GM12892 (cell line): ENCODE measurements at regions not wholly inside any gene's neighbourhood (a gene's known extent, or its start where the extent isn't known, plus 50 kb on each side); places are given as distances from the start of the nearest gene placed in this dataset.

Experiments
- DNase-seq: peaks from one replicate; pipeline ENCODE4 v3.0.0; 2011; ENCODE audit not compliant: insufficient read length
- FAIRE-seq: peaks from 2 replicates; lab custom pipeline; 2011; peaks lifted over from hg19 to GRCh38; lab: Jason Lieb, UNC
- POLR2A ChIP-seq: IDR thresholded peaks from 2 replicates; pipeline ENCODE4 v1.6.1; 2011; ENCODE audit warnings: low read depth, low read length, control low read depth
- POLR2AphosphoS5 ChIP-seq: IDR thresholded peaks from 2 replicates; pipeline ENCODE4 v1.6.1; 2011; ENCODE audit warnings: low read depth, low read length, control low read depth
- TAF1 ChIP-seq: IDR thresholded peaks from 2 replicates; pipeline ENCODE4 v1.6.1; 2011; ENCODE audit warnings: low read depth, mild to moderate bottlenecking, control low read depth, low read length, borderline replicate concordance

DNA sequence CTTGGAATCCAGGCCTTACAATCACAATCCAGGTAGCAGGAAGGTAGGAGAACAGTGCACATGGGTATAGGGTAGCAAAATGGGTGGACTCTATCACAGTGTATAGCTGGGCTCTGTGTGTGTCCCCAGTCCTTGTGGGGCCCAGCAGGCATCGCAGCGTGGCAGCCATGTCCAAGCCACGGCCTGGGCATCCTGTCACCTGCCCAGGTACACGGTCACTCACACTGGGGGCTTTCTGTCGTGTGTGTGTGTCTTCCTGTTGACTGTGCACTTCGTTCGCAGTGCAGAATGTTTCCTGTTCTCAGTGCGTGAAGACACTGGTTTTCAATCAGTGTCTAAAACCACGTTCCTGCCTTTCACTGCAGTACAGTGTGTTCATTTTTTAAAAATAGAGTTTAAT, 523.2 kb upstream of the JARID2 start:
- DNase-seq: no peak
- TF ChIP-seq POLR2A (no peak), POLR2AphosphoS5 (no peak), TAF1 (no peak)
- FAIRE-seq: peak; percentile 40

DNA sequence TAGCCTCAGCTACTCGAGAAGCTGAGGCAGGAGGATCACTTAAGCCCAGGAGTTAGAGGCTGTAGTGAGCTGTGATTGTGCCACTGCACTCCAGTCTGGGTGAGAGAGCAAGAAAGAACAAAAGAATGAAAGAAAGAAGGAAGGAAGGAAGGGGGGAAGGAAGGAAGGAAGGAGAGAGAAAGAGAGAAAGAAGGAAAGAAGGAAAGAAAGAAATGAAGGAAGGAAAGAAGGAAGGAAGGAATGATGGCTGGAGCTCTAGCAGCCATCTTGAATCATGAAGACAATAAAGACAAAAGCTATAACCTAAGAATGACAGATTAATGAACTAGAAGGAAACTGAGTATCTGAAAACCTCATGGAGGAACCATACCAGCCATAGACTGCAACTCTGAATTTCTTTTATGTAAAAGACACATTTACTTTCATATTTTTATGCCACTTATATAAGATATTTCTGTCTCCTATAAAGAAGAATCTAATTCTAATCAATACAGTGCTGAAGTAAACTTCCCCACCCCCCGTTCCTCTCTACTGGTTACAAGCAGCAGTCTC, 522.3 kb upstream of the JARID2 start:
- TF ChIP-seq POLR2A (no peak), POLR2AphosphoS5 (no peak), TAF1 (no peak)
- no peak for FAIRE-seq

GRCh38 chr6:14724549-14724948, 521.3 kb upstream of the JARID2 start:
- FAIRE-seq (no peak), DNase-seq (no peak)
- TF ChIP-seq TAF1: no peak
- TF ChIP-seq POLR2A: no peak
- TF ChIP-seq POLR2AphosphoS5: no peak

More for the DNA sequence above, 522.3 kb upstream of the JARID2 start:
- no peak for DNase-seq

DNA sequence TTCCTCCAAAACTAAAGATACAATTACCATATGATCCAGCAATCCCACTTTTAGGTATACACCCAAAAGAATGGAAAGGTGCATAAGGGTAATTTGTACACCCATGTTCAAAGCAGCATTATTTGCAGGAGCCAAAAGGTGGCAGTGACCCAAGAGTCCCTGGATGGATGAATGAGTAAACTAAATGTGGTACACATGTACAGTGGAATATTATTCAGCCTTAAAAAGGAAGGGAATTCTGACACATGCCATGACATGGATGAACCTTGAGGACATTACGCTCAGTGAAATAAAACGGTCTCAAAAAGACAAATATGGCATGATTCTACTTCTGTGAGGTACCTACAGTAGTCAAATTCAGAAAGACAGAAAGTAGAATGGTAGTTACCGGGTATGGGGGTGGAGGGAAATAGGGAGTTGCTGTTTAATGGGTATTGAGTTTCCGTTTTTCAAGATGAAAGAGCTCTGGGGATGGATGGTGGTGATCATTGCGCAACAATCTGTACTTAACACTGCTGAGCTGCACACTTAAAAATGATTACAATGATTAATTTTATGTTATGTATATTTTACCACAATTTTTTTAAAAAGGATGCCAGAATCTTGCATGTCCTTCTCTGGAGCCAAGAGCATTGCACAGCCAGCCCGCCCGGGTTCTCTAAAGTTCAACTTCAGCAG, 518.9 kb upstream of the JARID2 start:
- FAIRE-seq: no peak
- TF ChIP-seq POLR2A (no peak), TAF1 (no peak), POLR2AphosphoS5 (no peak)
- no peak for DNase-seq

DNA sequence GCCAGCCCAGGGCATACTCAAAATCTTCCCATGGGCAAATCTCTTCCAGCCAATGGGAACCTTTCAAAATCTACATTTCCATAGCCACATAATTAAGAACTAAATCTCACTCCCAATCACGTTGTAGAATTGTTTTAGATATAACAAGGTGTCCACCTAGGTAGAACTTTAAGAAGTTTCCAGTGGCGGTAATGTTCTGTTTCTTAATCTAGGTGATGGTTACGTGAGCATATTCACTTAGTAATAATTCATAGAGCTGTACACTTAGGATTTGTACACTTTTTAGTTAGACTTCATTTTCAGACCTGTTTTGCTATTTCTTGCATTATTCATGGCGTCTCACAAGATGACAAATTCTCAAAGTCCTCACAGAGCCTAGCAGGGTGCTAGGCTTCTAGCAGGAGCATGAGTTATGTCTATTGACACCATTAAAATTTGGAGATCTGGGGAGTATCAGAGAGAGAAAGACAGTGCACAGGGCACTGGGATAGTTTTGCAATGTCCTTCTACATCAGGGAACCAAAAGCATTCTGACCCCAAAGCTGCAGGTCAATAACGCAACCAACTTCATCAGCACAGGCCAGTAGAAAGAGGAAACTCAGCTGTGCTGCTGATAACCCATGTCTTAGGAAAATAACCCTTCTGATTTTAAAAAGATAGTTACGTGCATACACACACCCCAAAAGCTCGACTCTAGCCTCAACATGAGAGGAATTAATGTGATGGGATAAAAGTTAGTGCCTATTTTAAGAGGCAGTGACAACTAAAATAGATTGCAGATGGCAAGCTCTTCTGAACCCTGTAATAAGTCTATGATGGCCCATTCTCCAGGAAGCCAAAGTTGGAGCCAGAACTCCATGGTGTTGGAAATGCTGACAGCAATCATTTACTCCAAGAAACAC, 518.1 kb upstream of the JARID2 start:
- DNase-seq: no peak
- FAIRE-seq: no peak
- TF ChIP-seq POLR2AphosphoS5 (no peak), POLR2A (no peak), TAF1 (no peak)

DNA sequence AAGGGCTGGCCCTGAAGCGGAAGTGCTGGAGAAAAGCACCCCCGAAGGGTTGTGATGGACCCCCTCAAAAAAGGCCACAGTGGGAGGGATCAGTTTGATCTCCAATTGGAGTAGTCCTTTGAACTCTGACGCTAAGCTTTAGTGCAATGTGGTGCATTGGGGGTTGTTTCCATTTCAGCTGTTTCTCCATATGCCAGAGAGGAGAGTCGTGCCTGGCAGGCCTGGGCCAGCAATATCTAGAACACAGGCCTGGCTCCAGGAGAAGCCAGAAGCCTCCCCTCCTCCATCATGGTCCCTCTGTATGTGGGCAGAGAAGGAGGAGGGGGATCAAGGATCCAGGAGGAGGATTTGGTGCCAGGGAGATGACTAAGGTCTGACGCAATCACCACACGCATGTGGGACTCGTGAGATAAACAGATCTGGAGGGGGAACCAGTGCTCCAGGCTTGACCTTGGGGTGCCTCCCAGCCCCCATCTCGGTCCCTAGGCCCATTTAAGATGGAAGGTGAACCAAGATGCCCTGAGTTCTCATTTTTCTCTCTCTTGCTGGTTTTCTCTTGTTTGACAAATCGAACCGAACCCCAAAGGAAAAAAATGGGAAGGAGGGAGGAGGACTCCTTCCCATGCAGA, 517.4 kb upstream of the JARID2 start:
- DNase-seq (no peak), FAIRE-seq (no peak)
- TF ChIP-seq TAF1 (no peak), POLR2AphosphoS5 (no peak), POLR2A (no peak)

DNA sequence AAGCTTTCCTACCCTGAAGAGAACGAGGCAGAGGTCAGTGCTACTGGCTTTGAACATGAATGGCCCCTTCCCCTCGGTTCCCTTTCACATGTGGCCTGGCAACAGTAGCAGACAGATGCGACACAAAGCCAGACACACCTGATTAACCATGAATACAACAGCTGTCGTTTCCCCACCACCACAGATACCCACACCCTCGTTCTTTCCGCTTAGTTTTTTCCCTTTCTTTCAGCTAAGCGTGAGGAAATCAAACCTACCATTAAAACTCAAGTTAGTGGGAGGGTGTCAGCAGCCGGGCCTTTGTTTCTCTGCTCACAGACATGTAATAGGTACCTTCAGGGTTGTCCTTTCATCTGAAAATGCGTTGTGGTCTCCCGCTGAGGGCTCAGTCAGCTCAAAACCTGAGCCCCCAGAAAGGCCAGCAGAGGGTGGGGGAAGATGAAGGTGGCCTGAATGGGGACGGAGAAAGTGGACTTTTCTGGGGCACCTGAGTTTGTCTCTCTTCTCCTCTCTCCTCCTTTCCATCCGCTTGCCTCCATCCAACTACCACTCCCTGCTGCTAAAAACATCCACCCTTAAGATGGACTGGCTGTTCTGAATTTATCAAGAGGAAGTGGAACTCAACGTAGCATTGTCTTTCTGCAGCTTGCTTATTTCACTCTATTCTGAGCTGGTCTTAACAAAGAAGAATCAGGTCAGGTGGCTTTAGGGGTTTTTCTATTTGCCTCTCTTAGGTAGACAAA, 516.6 kb upstream of the JARID2 start:
- FAIRE-seq (peak; percentile 64), DNase-seq (no peak)
- 0 out of 2 replicates have a peak, but pooled peaks have one; percentile 29 for TF ChIP-seq POLR2A
- 0 out of 2 replicates have a peak, but pooled peaks have one; percentile 24 for TF ChIP-seq POLR2AphosphoS5
- no peak for TF ChIP-seq TAF1

DNA sequence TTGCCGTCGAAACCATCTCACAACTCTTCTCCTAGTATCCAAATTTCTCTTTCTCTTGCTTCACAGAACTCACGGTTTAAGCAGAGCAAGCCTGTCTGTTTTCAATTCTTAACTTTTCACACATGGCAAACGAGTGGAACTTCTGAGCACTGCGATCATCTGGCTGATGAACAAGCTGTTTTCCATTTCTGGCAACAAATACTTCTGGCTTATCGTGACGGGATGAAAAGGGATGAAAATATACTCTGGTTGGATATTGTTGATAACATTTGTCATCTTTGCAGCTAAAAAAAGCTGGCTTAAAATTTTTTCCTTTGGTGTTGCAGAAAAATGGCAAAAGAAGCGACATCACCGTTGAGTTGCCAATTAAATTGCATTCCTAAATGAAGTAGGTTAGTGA, 515.2 kb upstream of the JARID2 start:
- TF ChIP-seq POLR2AphosphoS5 (no peak), TAF1 (no peak), POLR2A (no peak)
- FAIRE-seq (no peak), DNase-seq (no peak)

- DNase-seq (no peak), FAIRE-seq (no peak)
- no peak for TF ChIP-seq POLR2A
- no peak for TF ChIP-seq TAF1
- TF ChIP-seq POLR2AphosphoS5: no peak
Measured at GRCh38 chr6:14731611-14732010, 514.3 kb upstream of the JARID2 start.

DNA sequence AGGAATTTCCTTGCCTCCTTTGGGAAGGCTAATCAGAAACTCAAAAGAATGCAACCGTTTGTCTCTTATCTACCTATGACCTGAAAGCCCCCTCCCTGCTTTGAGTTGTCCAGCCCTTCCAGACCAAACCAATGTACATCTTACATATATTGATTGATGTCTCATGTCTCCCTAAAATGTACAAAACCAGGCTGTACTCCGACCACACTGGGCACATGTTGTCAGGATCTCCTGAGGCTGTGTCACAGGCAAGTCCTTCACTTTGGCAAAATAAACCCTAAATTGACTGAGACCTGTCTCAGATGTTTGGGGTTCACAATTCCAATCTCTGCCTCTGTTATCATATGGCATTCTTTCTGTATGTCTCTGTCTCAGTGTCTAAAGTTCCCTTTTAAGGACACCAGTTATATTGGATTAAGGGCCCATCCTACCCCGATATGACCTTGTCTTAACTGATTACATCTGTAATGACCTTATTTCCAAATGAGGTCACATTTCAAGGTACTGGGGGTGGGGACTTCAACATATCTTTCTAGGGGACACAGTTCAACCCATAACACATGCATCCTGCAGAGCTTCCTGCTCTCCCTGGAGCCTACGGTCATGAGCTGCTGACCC, 513.5 kb upstream of the JARID2 start:
- no peak for FAIRE-seq
- TF ChIP-seq POLR2A: no peak
- no peak for DNase-seq
